ENCODE measurements at regions not wholly inside any gene's neighbourhood (a gene's known extent, or its start where the extent isn't known, plus 50 kb on each side); places are given as distances from the start of the nearest gene placed in this dataset.

- BruUV-seq (replicated peaks): no TSS peak
- ChIA-PET POLR2A (no interaction called here), CTCF (interaction anchor here (1.1 kb wide), 1 partner anchor 16 kb away, joined by 3 read pairs; no protein-coding TSS in a partner anchor)
- TF ChIP-seq GATA2 (IDR thresholded peaks at IDR 0.05; ENCODE audit: insufficient read depth, insufficient read length, low read depth, low read length) (no peak), POLR2AphosphoS5 (IDR thresholded peaks at IDR 0.05; ENCODE audit: insufficient read depth, low read depth, low read length) (no peak), FOS (IDR thresholded peaks at IDR 0.05; ENCODE audit: borderline replicate concordance, insufficient read depth, low read length) (no peak), MAX (IDR thresholded peaks at IDR 0.05; ENCODE audit: insufficient read depth, insufficient read length) (no peak), JUN (IDR thresholded peaks at IDR 0.05; ENCODE audit: borderline replicate concordance, insufficient read depth, insufficient read length, low read depth) (no peak), MYC (IDR thresholded peaks at IDR 0.05; ENCODE audit: low read depth, low read length) (no peak), CTCF (IDR thresholded peaks at IDR 0.05; ENCODE audit: extremely low read depth in 1 of 2, insufficient read depth in 1 of 2, low read depth in 1 of 2, low read length in 2 of 2) (no peak), EZH2 (IDR thresholded peaks at IDR 0.05; ENCODE audit: borderline replicate concordance, low read depth, low read length, severe bottlenecking) (no peak), POLR2A (IDR thresholded peaks at IDR 0.05; ENCODE audit: low read depth, low read length) (no peak)
- Histone ChIP-seq H3K9me3 (replicated peaks; ENCODE audit: control insufficient read depth, insufficient read depth, low read length) (no peaks in the 10 kb centered on the region), H3K4me2 (ENCODE audit: insufficient read depth, low read length) (no peak overlapping the region), H3K79me2 (ENCODE audit: control insufficient read depth, insufficient read depth, low read length) (no peaks in the 10 kb centered on the region), H3K9ac (replicated peaks; ENCODE audit: extremely low read depth, insufficient read depth, low read length) (no peak overlapping the region), H3K4me1 (ENCODE audit: control insufficient read depth, extremely low read depth, insufficient read depth, low read length) (no peaks in the 10 kb centered on the region), H4K20me1 (replicated peaks; ENCODE audit: control insufficient read depth, extremely low read depth, insufficient read depth, low read length) (no peaks in the 10 kb centered on the region), H3K9me1 (replicated peaks; ENCODE audit: control insufficient read depth, extremely low read depth, insufficient read depth, low read length) (no peaks in the 10 kb centered on the region), H2AFZ (ENCODE audit: low read depth, low read length) (no peak overlapping the region), H3K36me3 (ENCODE audit: control insufficient read depth in 2 of 2, extremely low read depth in 1 of 2, insufficient read depth in 2 of 2, low read length in 2 of 2) (no peaks in the 10 kb centered on the region), H3K27me3 (ENCODE audit: control insufficient read depth in 2 of 2, insufficient read depth in 2 of 2, low read length in 2 of 2) (no peaks in the 10 kb centered on the region), H3K27ac (ENCODE audit: insufficient read depth, low read depth, low read length) (no peak overlapping the region), H3K4me3 (replicated peaks in 1 of 3; ENCODE audit: insufficient read depth in 1 of 3, low read depth in 1 of 3, low read length in 3 of 3) (no peak overlapping the region)
- intact Hi-C loops (cut with micrococcal nuclease): no loop called here
- DNase-seq (ENCODE audit: low read depth, low spot score) (no peak), FAIRE-seq (no peak)
- dilution Hi-C loops (cut with MboI; ENCODE audit: extremely low pct_ligation_motif_present, low sequenced_read_pairs): no loop called here
These were observed 233.0 kb upstream of the NOL4 start for GRCh38 chr18:34457761-34458160.

All from endothelial cell of umbilical vein (primary cell).